GM21360 (cell line): ENCODE measurements at regions not wholly inside any gene's neighbourhood (a gene's known extent, or its start where the extent isn't known, plus 50 kb on each side); places are given as distances from the start of the nearest gene placed in this dataset.

Experiments used
- ATAC-seq: cut with Tn5 transposase; IDR thresholded peaks from one replicate; pipeline ENCODE4 v1.9.1; 2021; ENCODE audit warnings: mild to moderate bottlenecking, moderate library complexity; ENCODE audit not compliant: unreplicated experiment

DNA sequence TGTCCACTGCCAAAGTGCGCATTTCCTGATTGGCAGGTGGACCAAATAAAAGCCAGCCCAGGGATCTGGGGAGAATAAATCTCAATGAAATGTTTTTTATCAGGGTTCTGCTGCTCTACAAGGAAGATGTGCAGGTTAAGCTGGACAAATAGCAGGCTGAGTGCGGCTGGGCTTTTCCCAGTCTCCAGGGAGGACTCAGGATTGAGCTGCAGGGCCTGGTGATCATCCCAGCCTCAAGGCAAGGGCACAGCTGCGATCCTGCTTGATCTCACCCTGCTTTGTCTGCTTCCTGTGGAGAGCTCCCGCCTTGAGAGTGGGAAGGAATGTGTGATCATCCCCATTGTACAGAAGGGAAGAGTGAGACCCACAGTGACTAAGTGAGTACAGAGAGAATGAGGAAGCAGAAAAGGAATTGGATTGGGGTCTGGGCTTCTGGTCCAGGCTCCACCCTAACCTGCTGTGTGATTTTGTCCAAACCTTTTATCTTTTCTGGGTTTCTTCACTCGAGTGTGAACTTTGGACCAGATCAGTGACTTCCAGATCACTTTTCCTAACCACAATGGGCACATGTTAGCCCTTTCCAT, 75.3 kb upstream of the CRHR1 start:
- no peak for ATAC-seq

DNA sequence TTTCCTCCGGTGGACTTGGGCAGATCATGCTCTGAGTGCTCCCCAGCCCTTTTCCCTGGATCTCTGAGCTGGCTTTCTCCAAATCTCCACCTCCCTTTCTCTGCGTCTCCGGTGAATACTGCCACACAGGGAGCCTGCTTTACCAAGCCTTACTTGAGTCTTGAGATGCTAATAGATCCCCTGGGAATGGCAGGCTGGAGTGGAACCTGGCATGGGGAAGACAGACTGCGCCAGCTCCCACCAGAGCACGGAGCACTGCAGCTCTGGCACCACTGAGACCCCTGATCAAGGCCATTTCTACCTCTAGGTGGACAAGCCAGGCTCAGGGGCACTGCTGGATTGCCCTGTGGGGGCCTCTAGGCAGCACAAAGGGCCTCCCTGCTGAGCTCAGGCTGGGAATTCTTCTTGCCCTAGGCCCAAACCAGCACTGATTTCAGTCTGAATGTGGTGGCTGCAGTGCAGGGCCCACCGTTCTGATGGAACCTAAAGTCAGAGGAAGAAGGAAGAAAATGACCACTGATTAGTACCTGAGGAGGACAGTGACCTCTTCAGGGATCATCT, 74.3 kb upstream of the CRHR1 start:
- no peak for ATAC-seq

- ATAC-seq: no peak
Measured at GRCh38 chr17:45715787-45716186, 68.3 kb upstream of the CRHR1 start.

GRCh38 chr17:45718791-45719190, 65.3 kb upstream of the CRHR1 start:
- ATAC-seq: no peak

- no peak for ATAC-seq
Measured at GRCh38 chr17:45719335-45720071, 64.6 kb upstream of the CRHR1 start.

DNA sequence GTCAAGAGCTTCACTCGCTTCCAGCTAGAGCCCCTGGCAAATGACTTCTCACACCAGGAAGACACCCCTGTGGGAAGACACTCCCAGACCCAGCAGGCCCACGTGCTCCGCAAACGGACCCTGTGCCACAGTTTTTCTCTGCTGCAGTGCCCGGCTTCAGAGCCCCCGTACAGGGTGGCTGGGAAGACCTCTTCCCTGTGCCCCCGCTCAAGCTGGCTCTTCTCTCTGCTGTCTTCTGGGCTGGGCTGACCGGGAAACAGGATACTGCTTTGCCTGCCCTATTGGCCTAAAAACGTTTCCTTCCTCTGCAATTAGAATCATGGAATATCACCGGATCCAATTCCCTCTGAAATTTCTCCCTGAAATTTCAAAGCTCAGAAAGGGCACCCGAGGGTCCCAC, 63.7 kb upstream of the CRHR1 start:
- no peak for ATAC-seq

GRCh38 chr17:45722161-45722560, 62.0 kb upstream of the CRHR1 start:
- no peak for ATAC-seq

DNA sequence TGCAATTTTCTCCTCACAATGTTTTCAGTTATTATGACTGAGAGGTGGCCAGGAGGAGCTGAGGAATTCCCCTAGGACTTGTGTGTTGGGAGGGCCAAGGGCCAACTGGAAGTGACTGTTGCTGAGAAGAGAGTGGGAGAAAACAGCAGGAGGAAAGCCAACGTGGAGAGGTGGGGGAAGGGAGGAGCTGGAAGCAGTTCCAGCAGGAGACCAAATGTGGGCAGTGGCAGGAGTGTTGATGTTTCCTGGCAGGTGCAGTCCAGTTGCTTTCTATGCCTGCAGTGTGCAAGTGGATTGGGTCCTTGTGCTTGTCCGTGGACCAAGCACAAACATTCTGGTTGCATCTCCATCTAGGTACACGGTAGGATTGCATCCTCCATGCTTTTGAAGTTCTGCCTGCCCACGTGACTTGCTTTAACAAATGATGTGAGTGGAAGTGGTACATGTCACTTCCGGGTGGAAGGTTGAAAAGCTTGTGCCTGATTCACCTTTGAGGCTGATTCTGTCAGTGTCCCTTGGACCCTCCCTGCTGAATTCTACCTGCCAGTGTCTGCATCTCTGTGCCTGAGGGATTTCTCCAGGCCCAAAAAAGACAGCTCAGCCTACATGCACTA, 54.7 kb upstream of the CRHR1 start:
- no peak for ATAC-seq

DNA sequence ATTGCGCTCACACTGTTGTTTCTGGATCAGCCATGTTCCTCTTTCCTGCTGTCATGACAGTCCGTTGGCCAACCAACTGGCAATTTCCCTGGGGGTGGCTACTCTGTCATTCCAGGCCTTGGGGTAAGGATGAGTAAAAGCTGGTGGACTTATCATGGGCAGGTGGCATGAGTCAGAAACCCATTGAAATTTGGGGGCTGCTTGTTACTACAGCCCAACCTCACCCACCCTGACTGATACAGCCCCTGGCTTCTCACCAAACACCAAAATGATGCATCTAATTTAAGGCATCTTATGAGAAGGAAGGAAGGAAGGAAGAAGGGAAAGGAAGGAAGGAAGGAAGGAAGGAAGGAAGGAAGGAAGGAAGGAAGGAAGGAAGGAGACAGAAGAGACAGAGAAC, 53.9 kb upstream of the CRHR1 start:
- ATAC-seq: no peak

- no peak for ATAC-seq
Measured at GRCh38 chr17:45731459-45731858, 52.7 kb upstream of the CRHR1 start.

DNA sequence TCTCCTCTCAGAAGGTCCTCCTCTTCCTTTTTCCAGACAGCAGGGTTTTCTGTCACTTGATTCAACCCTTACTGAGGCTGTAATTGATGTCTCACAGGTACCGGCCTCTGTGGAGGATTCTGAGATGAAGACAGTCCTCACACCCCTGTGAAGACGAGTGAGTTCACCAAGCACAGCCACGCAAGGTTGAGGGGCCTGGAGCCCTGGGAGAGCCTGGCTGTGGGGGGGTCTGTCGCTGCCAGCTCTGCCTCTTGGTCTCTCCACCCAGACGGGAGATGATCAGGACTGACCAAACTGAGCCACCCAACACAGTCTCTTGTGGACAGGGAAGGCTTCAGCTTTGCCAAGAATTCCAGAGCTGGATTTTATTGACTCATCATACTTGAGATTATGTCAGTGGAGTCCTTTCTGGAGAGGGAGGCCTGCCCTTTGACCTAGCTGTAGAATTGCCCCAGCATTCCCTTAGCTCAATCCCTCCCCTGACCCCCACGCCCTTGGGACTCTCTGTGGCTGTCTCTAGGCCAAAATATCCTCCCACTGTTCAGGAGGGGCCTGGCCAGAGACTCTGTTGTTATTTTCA, 51.1 kb upstream of the CRHR1 start:
- ATAC-seq: no peak

GRCh38 chr17:45733781-45734180, 50.3 kb upstream of the CRHR1 start:
- ATAC-seq: no peak
